Breast epithelium (tissue), 4 donors: ENCODE measurements at regions not wholly inside any gene's neighbourhood (a gene's known extent, or its start where the extent isn't known, plus 50 kb on each side); places are given as distances from the start of the nearest gene placed in this dataset.
A peak's percentile ranks its signal among the peaks of the same experiment; 100 is the strongest.

Source experiments
- DNase-seq, 2 donors: peaks; one replicate each; pipeline ENCODE4 v3.0.0-alpha.2; 2019; ENCODE audit warnings: low spot score in 2 of 2
- H3K27ac ChIP-seq, 2 donors: fragments of 200-600 bp; sonication (generic) in 1 of 2; one replicate each; pipeline ENCODE4 v1.5.1; 2016 to 2019; ENCODE audit warnings: mild to moderate bottlenecking in 1 of 2
- H3K27me3 ChIP-seq, 2 donors: fragments of 200-600 bp; sonication (generic) in 1 of 2; one replicate each; pipeline versions ENCODE4 v1.5.1 to v1.6.0; 2017 to 2019; ENCODE audit warnings: control low read depth in 1 of 2, mild to moderate bottlenecking in 1 of 2
- H3K36me3 ChIP-seq: fragments of 200-600 bp; one replicate; pipeline ENCODE4 v1.5.1; 2019
- H3K4me1 ChIP-seq, 2 donors: fragments of 200-600 bp; sonication (generic); one replicate each; pipeline ENCODE4 v1.5.1; 2016 to 2019; ENCODE audit warnings: control low read depth in 1 of 2
- H3K4me3 ChIP-seq, 3 donors: fragments of 200-600 bp; sonication (generic); 1 replicate in 2 of 3; 2 replicates in 1 of 3; pipeline ENCODE4 v1.5.1; 2016 to 2019; ENCODE audit warnings: mild to moderate bottlenecking in 3 of 3, moderate library complexity in 2 of 3
- H3K9me3 ChIP-seq, 2 donors: fragments of 200-600 bp; sonication (generic) in 1 of 2; one replicate each; pipeline ENCODE4 v1.5.1; 2016 to 2019; ENCODE audit warnings: control low read depth in 1 of 2
- POLR2A ChIP-seq: fragments of 450-650 bp; IDR thresholded peaks from one replicate; pipeline ENCODE4 v1.6.1; 2016; ENCODE audit warnings: antibody characterized with exemption, mild to moderate bottlenecking, moderate library complexity
- POLR2AphosphoS5 ChIP-seq, 3 donors: sonication (generic); formaldehyde crosslinking; IDR thresholded peaks; one replicate each; pipeline ENCODE4 v1.6.1; 2017; ENCODE audit warnings: antibody characterized with exemption in 3 of 3
- intact Hi-C: fragments of 100-400 bp; cut with DNase I; formaldehyde crosslinking; loops from one replicate; pipeline ENCODE4 v1.15.1; 2023; ENCODE audit warnings: low total_unique reads
- TF ChIP-seq, protein P1 (sequence below), 3 donors: fragments of 450-650 bp; IDR thresholded peaks; one replicate each; pipeline ENCODE4 v1.5.1; 2016 to 2017; ENCODE audit warnings: antibody characterized with exemption in 3 of 3, mild to moderate bottlenecking in 3 of 3, moderate library complexity in 3 of 3

DNA sequence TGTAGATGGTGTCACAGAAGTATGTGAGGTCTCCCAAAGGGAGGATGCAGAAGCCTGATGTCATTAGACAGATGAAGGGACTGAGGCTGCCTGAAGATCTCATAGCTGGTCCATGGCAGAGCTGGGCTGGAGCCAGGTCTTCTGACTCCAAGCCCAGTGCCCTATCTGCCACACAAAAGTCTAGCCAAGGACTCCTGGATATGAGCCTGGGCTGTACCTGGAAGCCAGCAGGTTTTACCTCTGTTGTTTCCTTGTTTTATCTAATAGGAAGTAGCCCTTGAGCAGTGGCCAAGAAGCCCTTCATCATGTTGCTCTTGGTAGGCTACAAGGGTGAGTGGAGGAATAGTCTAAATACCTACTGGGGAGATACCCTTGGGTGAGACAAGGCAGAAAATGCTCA lies 74.4 kb upstream of the SLC44A3 start:
- H3K27ac ChIP-seq = peak overlapping the region in 1 of 2 donors; percentile 64
- no peak overlapping the region for H3K4me3 ChIP-seq
- no peaks in the 10 kb centered on the region for H3K9me3 ChIP-seq
- intact Hi-C loops = no loop called here
- H3K4me1 ChIP-seq = peaks cover 0 to 3% of the 10 kb centered on the region in 2 donors
- TF ChIP-seq POLR2A = no peak
- TF ChIP-seq, protein P1, sequence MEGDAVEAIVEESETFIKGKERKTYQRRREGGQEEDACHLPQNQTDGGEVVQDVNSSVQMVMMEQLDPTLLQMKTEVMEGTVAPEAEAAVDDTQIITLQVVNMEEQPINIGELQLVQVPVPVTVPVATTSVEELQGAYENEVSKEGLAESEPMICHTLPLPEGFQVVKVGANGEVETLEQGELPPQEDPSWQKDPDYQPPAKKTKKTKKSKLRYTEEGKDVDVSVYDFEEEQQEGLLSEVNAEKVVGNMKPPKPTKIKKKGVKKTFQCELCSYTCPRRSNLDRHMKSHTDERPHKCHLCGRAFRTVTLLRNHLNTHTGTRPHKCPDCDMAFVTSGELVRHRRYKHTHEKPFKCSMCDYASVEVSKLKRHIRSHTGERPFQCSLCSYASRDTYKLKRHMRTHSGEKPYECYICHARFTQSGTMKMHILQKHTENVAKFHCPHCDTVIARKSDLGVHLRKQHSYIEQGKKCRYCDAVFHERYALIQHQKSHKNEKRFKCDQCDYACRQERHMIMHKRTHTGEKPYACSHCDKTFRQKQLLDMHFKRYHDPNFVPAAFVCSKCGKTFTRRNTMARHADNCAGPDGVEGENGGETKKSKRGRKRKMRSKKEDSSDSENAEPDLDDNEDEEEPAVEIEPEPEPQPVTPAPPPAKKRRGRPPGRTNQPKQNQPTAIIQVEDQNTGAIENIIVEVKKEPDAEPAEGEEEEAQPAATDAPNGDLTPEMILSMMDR (IDR thresholded peaks at IDR 0.05) = no peak
- no peaks in the 10 kb centered on the region for H3K27me3 ChIP-seq
- H3K36me3 ChIP-seq = no peaks in the 10 kb centered on the region
- no peak for DNase-seq

DNA sequence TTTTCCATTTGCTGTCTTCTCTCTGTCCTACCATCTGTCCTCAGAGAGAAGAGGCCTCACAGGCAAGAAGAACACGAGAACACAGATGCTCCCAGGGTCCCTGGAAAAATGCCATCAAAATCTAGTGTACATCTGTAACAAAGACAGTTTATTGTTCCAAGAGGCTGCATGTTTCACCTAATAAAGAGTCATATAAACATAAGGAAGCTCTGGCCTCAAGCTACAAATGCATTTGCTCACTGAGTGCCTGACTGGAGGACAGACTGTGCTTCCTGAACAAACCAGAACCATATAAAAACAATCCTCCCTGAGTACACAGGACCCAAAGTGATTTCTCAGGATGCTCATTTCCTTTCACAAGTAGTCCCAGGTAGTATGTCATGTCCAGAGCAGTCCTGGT lies 76.3 kb upstream of the SLC44A3 start:
- Histone ChIP-seq H3K27me3 (no peaks in the 10 kb centered on the region), H3K9me3 (no peaks in the 10 kb centered on the region), H3K36me3 (no peaks in the 10 kb centered on the region), H3K4me3 (no peak overlapping the region), H3K27ac (peak overlapping the region; percentile 76 to 81), H3K4me1 (peaks cover 3 to 6% of the 10 kb centered on the region in 2 donors)
- intact Hi-C loops = loop anchor here (1.0 kb wide), 1 partner anchor 9 kb away; no protein-coding TSS in a partner anchor
- peak in 1 of 2 donors; percentile 72 for DNase-seq
- TF ChIP-seq POLR2A (no peak), POLR2AphosphoS5 (IDR thresholded peaks at IDR 0.05) (peak in 2 of 3 donors; percentile 49 to 57)

GRCh38 chr1:94741996-94742395 lies 78.2 kb upstream of the SLC44A3 start:
- intact Hi-C loops = no loop called here

DNA sequence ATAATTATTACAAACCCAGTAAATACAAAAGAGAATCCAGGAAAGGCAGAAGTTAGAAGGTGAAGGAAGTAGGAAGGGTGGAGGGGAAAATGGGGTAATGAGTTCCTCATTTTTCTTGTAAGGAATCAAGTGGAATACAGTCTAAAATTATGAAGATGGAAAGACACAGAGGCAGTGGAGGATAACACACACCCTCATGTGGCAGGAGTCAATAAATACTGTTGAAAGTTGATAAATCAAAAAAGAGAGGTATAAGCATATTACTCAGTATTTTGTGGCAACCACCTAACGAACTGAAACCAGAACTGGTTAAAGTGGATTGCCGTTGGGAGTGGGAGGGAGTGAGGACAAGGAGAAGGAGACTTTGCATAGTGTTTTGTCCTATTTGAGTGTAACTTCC lies 78.6 kb upstream of the SLC44A3 start:
- Histone ChIP-seq H3K27ac (no peak overlapping the region), H3K4me1 (peaks cover 3 to 6% of the 10 kb centered on the region in 2 donors), H3K9me3 (no peaks in the 10 kb centered on the region), H3K27me3 (no peaks in the 10 kb centered on the region), H3K36me3 (no peaks in the 10 kb centered on the region), H3K4me3 (no peak overlapping the region)
- no peak for DNase-seq
- intact Hi-C loops = no loop called here
- TF ChIP-seq POLR2AphosphoS5 (IDR thresholded peaks at IDR 0.05) (no peak), POLR2A (no peak)
- TF ChIP-seq, protein P1 (IDR thresholded peaks at IDR 0.05) = no peak

More at GRCh38 chr1:94741996-94742395, 78.2 kb upstream of the SLC44A3 start:
- TF ChIP-seq, protein P1 (IDR thresholded peaks at IDR 0.05) = no peak
- TF ChIP-seq POLR2A (no peak), POLR2AphosphoS5 (IDR thresholded peaks at IDR 0.05) (no peak)
- DNase-seq = no peak
- H3K9me3 ChIP-seq = no peaks in the 10 kb centered on the region
- no peak overlapping the region for H3K27ac ChIP-seq
- no peaks in the 10 kb centered on the region for H3K27me3 ChIP-seq
- peaks cover 3 to 6% of the 10 kb centered on the region in 2 donors for H3K4me1 ChIP-seq
- H3K36me3 ChIP-seq = no peaks in the 10 kb centered on the region
- no peak overlapping the region for H3K4me3 ChIP-seq

DNA sequence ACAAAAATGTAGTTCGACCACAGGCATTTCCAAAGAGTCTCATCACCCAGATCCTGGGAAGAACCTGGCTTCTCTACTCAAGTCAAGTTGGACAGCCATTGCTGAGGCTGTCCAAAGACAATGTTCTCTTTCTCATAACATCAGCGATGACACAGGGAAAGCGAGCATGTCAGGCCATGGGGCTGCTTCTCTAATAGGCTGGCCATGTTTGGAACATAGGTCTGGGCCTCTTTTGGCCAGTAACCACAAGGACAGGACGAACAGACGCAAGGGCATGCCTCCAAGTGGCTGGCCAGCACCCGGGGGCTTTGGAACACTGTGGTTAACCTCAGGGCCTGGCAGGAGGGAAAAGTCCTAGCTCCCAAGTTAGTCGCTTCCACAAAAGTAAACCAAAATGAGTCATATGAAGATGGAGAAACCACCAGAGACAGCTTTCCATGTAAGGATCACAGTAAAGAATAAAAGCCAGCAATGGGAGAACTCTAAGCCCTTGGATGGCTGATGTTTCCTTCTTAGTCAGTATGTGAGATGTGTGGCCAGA lies 80.6 kb upstream of the SLC44A3 start:
- Histone ChIP-seq H3K27ac (peak overlapping the region; percentile 53 to 71), H3K36me3 (no peaks in the 10 kb centered on the region), H3K4me3 (no peak overlapping the region), H3K4me1 (peaks cover 3 to 6% of the 10 kb centered on the region in 2 donors), H3K27me3 (no peaks in the 10 kb centered on the region), H3K9me3 (no peaks in the 10 kb centered on the region)
- peak; percentile 66 to 89 for DNase-seq
- intact Hi-C loops = no loop called here
- no peak for TF ChIP-seq POLR2A
- TF ChIP-seq POLR2AphosphoS5 (IDR thresholded peaks at IDR 0.05) = peak in 2 of 3 donors; percentile 59 to 65
- TF ChIP-seq, protein P1 (IDR thresholded peaks at IDR 0.05) = no peak
